ENCODE measurements at regions not wholly inside any gene's neighbourhood (a gene's known extent, or its start where the extent isn't known, plus 50 kb on each side); places are given as distances from the start of the nearest gene placed in this dataset.

DNA sequence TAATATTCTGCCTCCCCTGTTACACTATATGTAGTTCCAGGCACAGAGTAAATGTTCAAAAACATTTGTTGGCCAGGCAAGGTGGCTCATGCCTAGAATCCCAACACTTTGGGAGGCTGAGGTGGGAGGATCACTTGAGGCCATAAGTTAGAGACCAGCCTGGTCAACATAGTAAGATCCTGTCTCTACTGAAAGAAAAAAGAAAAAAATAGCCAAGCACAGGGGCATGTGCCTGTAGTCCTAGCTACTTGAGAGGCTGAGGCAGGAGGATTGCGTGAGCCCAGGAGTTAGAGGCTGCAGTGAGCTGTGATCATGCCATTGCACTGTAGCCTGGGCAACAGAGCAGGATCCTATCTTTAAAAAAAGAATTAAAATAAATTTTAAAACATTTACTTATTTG lies 57.6 kb upstream of the SIM2 start:
- no peak for TF ChIP-seq FOXM1 (IDR thresholded peaks at IDR 0.05; ENCODE audit: low read depth)
- TF ChIP-seq TAF1 (IDR thresholded peaks at IDR 0.05; ENCODE audit: borderline replicate concordance, low read depth, low read length) = no peak
- TF ChIP-seq, protein P1, sequence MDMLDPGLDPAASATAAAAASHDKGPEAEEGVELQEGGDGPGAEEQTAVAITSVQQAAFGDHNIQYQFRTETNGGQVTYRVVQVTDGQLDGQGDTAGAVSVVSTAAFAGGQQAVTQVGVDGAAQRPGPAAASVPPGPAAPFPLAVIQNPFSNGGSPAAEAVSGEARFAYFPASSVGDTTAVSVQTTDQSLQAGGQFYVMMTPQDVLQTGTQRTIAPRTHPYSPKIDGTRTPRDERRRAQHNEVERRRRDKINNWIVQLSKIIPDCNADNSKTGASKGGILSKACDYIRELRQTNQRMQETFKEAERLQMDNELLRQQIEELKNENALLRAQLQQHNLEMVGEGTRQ (IDR thresholded peaks at IDR 0.05; ENCODE audit: borderline replicate concordance, low read depth, low read length) = no peak
- TF ChIP-seq, protein P2, sequence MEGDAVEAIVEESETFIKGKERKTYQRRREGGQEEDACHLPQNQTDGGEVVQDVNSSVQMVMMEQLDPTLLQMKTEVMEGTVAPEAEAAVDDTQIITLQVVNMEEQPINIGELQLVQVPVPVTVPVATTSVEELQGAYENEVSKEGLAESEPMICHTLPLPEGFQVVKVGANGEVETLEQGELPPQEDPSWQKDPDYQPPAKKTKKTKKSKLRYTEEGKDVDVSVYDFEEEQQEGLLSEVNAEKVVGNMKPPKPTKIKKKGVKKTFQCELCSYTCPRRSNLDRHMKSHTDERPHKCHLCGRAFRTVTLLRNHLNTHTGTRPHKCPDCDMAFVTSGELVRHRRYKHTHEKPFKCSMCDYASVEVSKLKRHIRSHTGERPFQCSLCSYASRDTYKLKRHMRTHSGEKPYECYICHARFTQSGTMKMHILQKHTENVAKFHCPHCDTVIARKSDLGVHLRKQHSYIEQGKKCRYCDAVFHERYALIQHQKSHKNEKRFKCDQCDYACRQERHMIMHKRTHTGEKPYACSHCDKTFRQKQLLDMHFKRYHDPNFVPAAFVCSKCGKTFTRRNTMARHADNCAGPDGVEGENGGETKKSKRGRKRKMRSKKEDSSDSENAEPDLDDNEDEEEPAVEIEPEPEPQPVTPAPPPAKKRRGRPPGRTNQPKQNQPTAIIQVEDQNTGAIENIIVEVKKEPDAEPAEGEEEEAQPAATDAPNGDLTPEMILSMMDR (IDR thresholded peaks at IDR 0.05) = no peak
- no peak for TF ChIP-seq FOXJ3 (CRISPR knock-in tag; IDR thresholded peaks at IDR 0.05)
- TF ChIP-seq POLR2AphosphoS5 (IDR thresholded peaks at IDR 0.05; ENCODE audit: low read depth, low read length) = no peak
- TF ChIP-seq, protein P3, sequence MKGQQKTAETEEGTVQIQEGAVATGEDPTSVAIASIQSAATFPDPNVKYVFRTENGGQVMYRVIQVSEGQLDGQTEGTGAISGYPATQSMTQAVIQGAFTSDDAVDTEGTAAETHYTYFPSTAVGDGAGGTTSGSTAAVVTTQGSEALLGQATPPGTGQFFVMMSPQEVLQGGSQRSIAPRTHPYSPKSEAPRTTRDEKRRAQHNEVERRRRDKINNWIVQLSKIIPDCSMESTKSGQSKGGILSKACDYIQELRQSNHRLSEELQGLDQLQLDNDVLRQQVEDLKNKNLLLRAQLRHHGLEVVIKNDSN (IDR thresholded peaks at IDR 0.05; ENCODE audit: borderline replicate concordance, low read depth) = no peak
- TF ChIP-seq, protein P4, sequence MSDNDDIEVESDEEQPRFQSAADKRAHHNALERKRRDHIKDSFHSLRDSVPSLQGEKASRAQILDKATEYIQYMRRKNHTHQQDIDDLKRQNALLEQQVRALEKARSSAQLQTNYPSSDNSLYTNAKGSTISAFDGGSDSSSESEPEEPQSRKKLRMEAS (IDR thresholded peaks at IDR 0.05; ENCODE audit: low read depth) = no peak
- TF ChIP-seq GATA2 (CRISPR knock-in tag; IDR thresholded peaks at IDR 0.05) = no peak
- TF ChIP-seq JUND (IDR thresholded peaks at IDR 0.05) = no peak
- TF ChIP-seq MXI1 (IDR thresholded peaks at IDR 0.05; ENCODE audit: low read depth, low read length) = no peak
